GM12878 (cell line): ENCODE measurements at regions not wholly inside any gene's neighbourhood (a gene's known extent, or its start where the extent isn't known, plus 50 kb on each side); places are given as distances from the start of the nearest gene placed in this dataset.

Source experiments
- ATAC-seq: fragments of 200-7000 bp; cut with Tn5 transposase; 3 replicates; pipeline ENCODE4 v1.9.1; 2020; ENCODE audit warnings: mild to moderate bottlenecking, moderate library complexity
- BruUV-seq: library from RNA; stranded (reverse); fragments of 400-500 nt; replicated peaks from 2 replicates; lab custom pipeline; 2021; lab: Mats Ljungman, UMichigan
- CTCF ChIA-PET: fragments of 300-600 bp; sonication (Branson Sonifier 250); formaldehyde crosslinking; extraction: SDS; loops from one replicate; lab custom pipeline; 2021; ENCODE audit warnings: inconsistent platforms; lab: Yijun Ruan, JAX
- POLR2A ChIA-PET: fragments of 350-600 bp; formaldehyde crosslinking; extraction: SDS; loops from one replicate; lab custom pipeline; 2021; ENCODE audit warnings: inconsistent platforms; lab: Charles Lee
- RAD21 ChIA-PET: fragments of 300-600 bp; sonication (Branson Sonifier 250); formaldehyde crosslinking; loops from one replicate; lab custom pipeline; 2023; ENCODE audit warnings: antibody characterized with exemption; ENCODE audit not compliant: unreplicated experiment; lab: Charles Lee
- SMC1A ChIA-PET: fragments of 300-600 bp; sonication (Branson Sonifier 250); formaldehyde crosslinking; loops from one replicate; lab custom pipeline; 2023; ENCODE audit not compliant: unreplicated experiment, uncharacterized antibody; lab: Charles Lee
- DNase-seq: peaks from one replicate; pipeline ENCODE4 v3.0.0-alpha.2; 2011; ENCODE audit warnings: low read depth, low spot score
- FAIRE-seq: peaks from 3 replicates; lab custom pipeline; 2011; peaks lifted over from hg19 to GRCh38; lab: Jason Lieb, UNC
- H2AFZ ChIP-seq: 2 replicates; pipeline ENCODE4 v1.6.0; 2011; ENCODE audit warnings: low read depth, low read length, control low read depth; ENCODE audit not compliant: control insufficient read depth
- H3K27ac ChIP-seq: 2 replicates; pipeline ENCODE4 v1.5.1; 2011; ENCODE audit warnings: control low read depth; ENCODE audit not compliant: control insufficient read depth, insufficient read depth
- H3K27me3 ChIP-seq, 2 experiments: replicated peaks in 1 of 2; 2 replicates each; pipeline versions ENCODE4 v1.6.0 to v1.6.1; 2011; ENCODE audit warnings: low read length in 1 of 2; ENCODE audit not compliant: control insufficient read depth in 2 of 2, insufficient read depth in 2 of 2
- H3K36me3 ChIP-seq, 2 experiments: 2 replicates each; pipeline ENCODE4 v1.5.1; 2011; ENCODE audit warnings: low read length in 1 of 2; ENCODE audit not compliant: control insufficient read depth in 2 of 2, insufficient read depth in 2 of 2
- H3K4me1 ChIP-seq: 2 replicates; pipeline ENCODE4 v1.6.1; 2011; ENCODE audit warnings: mild to moderate bottlenecking, low read length, moderate library complexity, mixed read lengths; ENCODE audit not compliant: control insufficient read depth, insufficient read depth
- H3K4me2 ChIP-seq: 2 replicates; pipeline ENCODE4 v1.6.0; 2011; ENCODE audit warnings: control low read depth; ENCODE audit not compliant: control insufficient read depth, insufficient read depth
- H3K4me3 ChIP-seq: fragments of 200-600 bp; sonication (generic); 2 replicates; pipeline ENCODE4 v1.5.1; 2016
- H3K79me2 ChIP-seq: 2 replicates; pipeline ENCODE4 v1.6.0; 2011; ENCODE audit warnings: low read length; ENCODE audit not compliant: control insufficient read depth, insufficient read depth
- H3K9ac ChIP-seq: 2 replicates; pipeline ENCODE4 v1.8.0; 2011; ENCODE audit warnings: low read length, control low read depth, mixed read lengths; ENCODE audit not compliant: control insufficient read depth, insufficient read depth
- H3K9me3 ChIP-seq: replicated peaks from 3 replicates; pipeline ENCODE4 v1.5.1; 2011; ENCODE audit warnings: mild to moderate bottlenecking, low read length; ENCODE audit not compliant: control insufficient read depth, insufficient read depth
- H4K20me1 ChIP-seq: 2 replicates; pipeline ENCODE4 v1.6.0; 2011; ENCODE audit not compliant: control insufficient read depth, insufficient read depth
- BHLHE40 ChIP-seq, 2 experiments: fragments of 450-650 bp in 1 of 2; IDR thresholded peaks; 2 replicates each; pipeline ENCODE4 v1.6.1; 2011 to 2017; ENCODE audit warnings: low read depth in 2 of 2, borderline replicate concordance in 1 of 2, improper control_type of control experiment in 1 of 2, low read length in 1 of 2, mild to moderate bottlenecking in 1 of 2
- CEBPB ChIP-seq, 2 experiments: fragments of 150-350 bp in 1 of 2; IDR thresholded peaks; 2 replicates each; pipeline ENCODE4 v1.6.1; 2012 to 2014; ENCODE audit warnings: low read depth in 2 of 2, low read length in 2 of 2, borderline replicate concordance in 1 of 2, inconsistent platforms in 1 of 2
- EGR1 ChIP-seq, 2 experiments: IDR thresholded peaks; 1 replicate in 1 of 2; 2 replicates in 1 of 2; pipeline ENCODE4 v1.6.1; 2011 to 2012; ENCODE audit warnings: low read depth in 2 of 2, low read length in 2 of 2, borderline replicate concordance in 1 of 2, mild to moderate bottlenecking in 1 of 2, moderate library complexity in 1 of 2
- GABPA ChIP-seq: IDR thresholded peaks from 2 replicates; pipeline ENCODE4 v1.6.1; 2014; ENCODE audit warnings: antibody characterized with exemption, low read depth, mild to moderate bottlenecking, inconsistent platforms
- JUNB ChIP-seq: IDR thresholded peaks from 2 replicates; pipeline ENCODE4 v1.6.1; 2016; ENCODE audit warnings: antibody characterized with exemption, mild to moderate bottlenecking
- KLF5 ChIP-seq: fragments of 450-650 bp; IDR thresholded peaks from 2 replicates; pipeline ENCODE4 v1.6.1; 2014; ENCODE audit warnings: mild to moderate bottlenecking; ENCODE audit not compliant: partially characterized antibody
- MTA2 ChIP-seq: fragments of 450-650 bp; IDR thresholded peaks from 2 replicates; pipeline ENCODE4 v1.6.1; 2016; ENCODE audit warnings: low read depth, mild to moderate bottlenecking, moderate library complexity
- MTA3 ChIP-seq: IDR thresholded peaks from 2 replicates; pipeline ENCODE4 v1.6.1; 2012; ENCODE audit warnings: low read length, inconsistent platforms, borderline replicate concordance
- RB1 ChIP-seq: fragments of 450-650 bp; formaldehyde crosslinking; IDR thresholded peaks from 2 replicates; pipeline ENCODE4 v1.6.1; 2017; ENCODE audit warnings: mild to moderate bottlenecking, borderline replicate concordance
- WGBS: methylation state at CpG from one replicate; pipeline ENCODE4 v1.1.6; 2016; ENCODE audit warnings: low lambda C conversion rate; ENCODE audit not compliant: insufficient replicate concordance, insufficient coverage; ENCODE audit errors: missing lambda C conversion rate; 5-methylcytosine and 5-hydroxymethylcytosine counted together
- in situ Hi-C: fragments of 300-500 bp; cut with MboI; formaldehyde crosslinking; loops from 9 replicates; pipeline ENCODE4 v1.14.3; 2018; ENCODE audit warnings: mixed read lengths
- intact Hi-C: fragments of 100-400 bp; cut with micrococcal nuclease; formaldehyde crosslinking; loops from one replicate; pipeline ENCODE4 v1.14.2; 2022; ENCODE audit not compliant: unreplicated experiment
- TF ChIP-seq, protein P1 (sequence below): fragments of 450-650 bp; IDR thresholded peaks from 2 replicates; pipeline ENCODE4 v1.6.1; 2018; ENCODE audit warnings: mild to moderate bottlenecking, low read depth, moderate library complexity; ENCODE audit not compliant: partially characterized antibody
- TF ChIP-seq, protein P2 (sequence below): fragments of 450-650 bp; IDR thresholded peaks from 2 replicates; pipeline ENCODE4 v1.6.1; 2014; ENCODE audit warnings: mild to moderate bottlenecking
- TF ChIP-seq, protein P3 (sequence below): fragments of 450-650 bp; conservative IDR thresholded peaks from 2 replicates; pipeline ENCODE4 v1.6.1; 2017; ENCODE audit warnings: mild to moderate bottlenecking, moderate library complexity
- TF ChIP-seq, protein P4 (sequence below): IDR thresholded peaks from 2 replicates; pipeline ENCODE4 v1.6.1; 2011; ENCODE audit warnings: low read depth, low read length, improper control_type of control experiment, borderline replicate concordance
- TF ChIP-seq, protein P5 (sequence below): fragments of 450-650 bp; formaldehyde crosslinking; IDR thresholded peaks from 2 replicates; pipeline ENCODE4 v1.5.0; 2022; ENCODE audit warnings: mild to moderate bottlenecking, missing genetic modification characterization

DNA sequence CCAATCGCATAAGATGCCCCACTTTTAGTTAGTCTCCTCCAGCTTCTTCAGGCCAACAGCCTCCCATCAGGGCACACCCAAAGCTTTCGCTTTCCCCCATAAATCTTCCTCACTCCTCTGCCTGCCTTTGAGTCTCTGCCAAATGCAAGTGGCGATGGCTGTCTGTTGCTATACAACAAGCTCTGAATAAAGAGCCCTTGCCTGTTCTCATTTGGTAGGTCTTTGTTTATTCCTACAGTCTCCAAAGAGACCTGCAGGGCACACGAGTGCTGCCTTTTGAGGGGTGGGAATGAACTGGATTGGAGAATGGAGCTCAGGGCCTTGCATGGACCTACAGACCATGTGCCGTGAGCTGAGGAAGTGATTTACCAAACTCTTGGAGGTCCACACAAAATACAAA is 52.2 kb upstream of the SOD3 start:
- Histone ChIP-seq H3K9ac (no peak overlapping the region), H3K27me3 (no peaks in the 10 kb centered on the region), H3K79me2 (no peaks in the 10 kb centered on the region), H3K4me1 (no peaks in the 10 kb centered on the region), H4K20me1 (no peaks in the 10 kb centered on the region), H3K27ac (no peak overlapping the region), H2AFZ (no peak overlapping the region), H3K36me3 (no peaks in the 10 kb centered on the region), H3K4me2 (no peak overlapping the region), H3K4me3 (no peak overlapping the region), H3K9me3 (no peaks in the 10 kb centered on the region; the same call in 2 of the 3 replicates)
- ChIA-PET CTCF (no interaction called here), RAD21 (no interaction called here), SMC1A (no interaction called here), POLR2A (no interaction called here)
- in situ Hi-C loops: no loop called here
- FAIRE-seq: no peak
- intact Hi-C loops: no loop called here
- DNase-seq: no peak
- WGBS: 46% methylated on average over 5 of the region's 5 CpGs
- no peak for ATAC-seq
- no TSS peak for BruUV-seq
- TF ChIP-seq, protein P1, sequence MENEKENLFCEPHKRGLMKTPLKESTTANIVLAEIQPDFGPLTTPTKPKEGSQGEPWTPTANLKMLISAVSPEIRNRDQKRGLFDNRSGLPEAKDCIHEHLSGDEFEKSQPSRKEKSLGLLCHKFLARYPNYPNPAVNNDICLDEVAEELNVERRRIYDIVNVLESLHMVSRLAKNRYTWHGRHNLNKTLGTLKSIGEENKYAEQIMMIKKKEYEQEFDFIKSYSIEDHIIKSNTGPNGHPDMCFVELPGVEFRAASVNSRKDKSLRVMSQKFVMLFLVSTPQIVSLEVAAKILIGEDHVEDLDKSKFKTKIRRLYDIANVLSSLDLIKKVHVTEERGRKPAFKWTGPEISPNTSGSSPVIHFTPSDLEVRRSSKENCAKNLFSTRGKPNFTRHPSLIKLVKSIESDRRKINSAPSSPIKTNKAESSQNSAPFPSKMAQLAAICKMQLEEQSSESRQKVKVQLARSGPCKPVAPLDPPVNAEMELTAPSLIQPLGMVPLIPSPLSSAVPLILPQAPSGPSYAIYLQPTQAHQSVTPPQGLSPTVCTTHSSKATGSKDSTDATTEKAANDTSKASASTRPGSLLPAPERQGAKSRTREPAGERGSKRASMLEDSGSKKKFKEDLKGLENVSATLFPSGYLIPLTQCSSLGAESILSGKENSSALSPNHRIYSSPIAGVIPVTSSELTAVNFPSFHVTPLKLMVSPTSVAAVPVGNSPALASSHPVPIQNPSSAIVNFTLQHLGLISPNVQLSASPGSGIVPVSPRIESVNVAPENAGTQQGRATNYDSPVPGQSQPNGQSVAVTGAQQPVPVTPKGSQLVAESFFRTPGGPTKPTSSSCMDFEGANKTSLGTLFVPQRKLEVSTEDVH: no peak
- TF ChIP-seq, protein P2, sequence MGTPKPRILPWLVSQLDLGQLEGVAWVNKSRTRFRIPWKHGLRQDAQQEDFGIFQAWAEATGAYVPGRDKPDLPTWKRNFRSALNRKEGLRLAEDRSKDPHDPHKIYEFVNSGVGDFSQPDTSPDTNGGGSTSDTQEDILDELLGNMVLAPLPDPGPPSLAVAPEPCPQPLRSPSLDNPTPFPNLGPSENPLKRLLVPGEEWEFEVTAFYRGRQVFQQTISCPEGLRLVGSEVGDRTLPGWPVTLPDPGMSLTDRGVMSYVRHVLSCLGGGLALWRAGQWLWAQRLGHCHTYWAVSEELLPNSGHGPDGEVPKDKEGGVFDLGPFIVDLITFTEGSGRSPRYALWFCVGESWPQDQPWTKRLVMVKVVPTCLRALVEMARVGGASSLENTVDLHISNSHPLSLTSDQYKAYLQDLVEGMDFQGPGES: no peak
- no peak for TF ChIP-seq MTA3
- TF ChIP-seq JUNB: no peak
- no peak for TF ChIP-seq RB1
- TF ChIP-seq, protein P3, sequence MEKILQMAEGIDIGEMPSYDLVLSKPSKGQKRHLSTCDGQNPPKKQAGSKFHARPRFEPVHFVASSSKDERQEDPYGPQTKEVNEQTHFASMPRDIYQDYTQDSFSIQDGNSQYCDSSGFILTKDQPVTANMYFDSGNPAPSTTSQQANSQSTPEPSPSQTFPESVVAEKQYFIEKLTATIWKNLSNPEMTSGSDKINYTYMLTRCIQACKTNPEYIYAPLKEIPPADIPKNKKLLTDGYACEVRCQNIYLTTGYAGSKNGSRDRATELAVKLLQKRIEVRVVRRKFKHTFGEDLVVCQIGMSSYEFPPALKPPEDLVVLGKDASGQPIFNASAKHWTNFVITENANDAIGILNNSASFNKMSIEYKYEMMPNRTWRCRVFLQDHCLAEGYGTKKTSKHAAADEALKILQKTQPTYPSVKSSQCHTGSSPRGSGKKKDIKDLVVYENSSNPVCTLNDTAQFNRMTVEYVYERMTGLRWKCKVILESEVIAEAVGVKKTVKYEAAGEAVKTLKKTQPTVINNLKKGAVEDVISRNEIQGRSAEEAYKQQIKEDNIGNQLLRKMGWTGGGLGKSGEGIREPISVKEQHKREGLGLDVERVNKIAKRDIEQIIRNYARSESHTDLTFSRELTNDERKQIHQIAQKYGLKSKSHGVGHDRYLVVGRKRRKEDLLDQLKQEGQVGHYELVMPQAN: no peak
- TF ChIP-seq, protein P4, sequence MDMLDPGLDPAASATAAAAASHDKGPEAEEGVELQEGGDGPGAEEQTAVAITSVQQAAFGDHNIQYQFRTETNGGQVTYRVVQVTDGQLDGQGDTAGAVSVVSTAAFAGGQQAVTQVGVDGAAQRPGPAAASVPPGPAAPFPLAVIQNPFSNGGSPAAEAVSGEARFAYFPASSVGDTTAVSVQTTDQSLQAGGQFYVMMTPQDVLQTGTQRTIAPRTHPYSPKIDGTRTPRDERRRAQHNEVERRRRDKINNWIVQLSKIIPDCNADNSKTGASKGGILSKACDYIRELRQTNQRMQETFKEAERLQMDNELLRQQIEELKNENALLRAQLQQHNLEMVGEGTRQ: no peak
- TF ChIP-seq, protein P5, sequence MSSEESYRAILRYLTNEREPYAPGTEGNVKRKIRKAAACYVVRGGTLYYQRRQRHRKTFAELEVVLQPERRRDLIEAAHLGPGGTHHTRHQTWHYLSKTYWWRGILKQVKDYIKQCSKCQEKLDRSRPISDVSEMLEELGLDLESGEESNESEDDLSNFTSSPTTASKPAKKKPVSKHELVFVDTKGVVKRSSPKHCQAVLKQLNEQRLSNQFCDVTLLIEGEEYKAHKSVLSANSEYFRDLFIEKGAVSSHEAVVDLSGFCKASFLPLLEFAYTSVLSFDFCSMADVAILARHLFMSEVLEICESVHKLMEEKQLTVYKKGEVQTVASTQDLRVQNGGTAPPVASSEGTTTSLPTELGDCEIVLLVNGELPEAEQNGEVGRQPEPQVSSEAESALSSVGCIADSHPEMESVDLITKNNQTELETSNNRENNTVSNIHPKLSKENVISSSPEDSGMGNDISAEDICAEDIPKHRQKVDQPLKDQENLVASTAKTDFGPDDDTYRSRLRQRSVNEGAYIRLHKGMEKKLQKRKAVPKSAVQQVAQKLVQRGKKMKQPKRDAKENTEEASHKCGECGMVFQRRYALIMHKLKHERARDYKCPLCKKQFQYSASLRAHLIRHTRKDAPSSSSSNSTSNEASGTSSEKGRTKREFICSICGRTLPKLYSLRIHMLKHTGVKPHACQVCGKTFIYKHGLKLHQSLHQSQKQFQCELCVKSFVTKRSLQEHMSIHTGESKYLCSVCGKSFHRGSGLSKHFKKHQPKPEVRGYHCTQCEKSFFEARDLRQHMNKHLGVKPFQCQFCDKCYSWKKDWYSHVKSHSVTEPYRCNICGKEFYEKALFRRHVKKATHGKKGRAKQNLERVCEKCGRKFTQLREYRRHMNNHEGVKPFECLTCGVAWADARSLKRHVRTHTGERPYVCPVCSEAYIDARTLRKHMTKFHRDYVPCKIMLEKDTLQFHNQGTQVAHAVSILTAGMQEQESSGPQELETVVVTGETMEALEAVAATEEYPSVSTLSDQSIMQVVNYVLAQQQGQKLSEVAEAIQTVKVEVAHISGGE (CRISPR knock-in tag): no peak
- no peak for TF ChIP-seq KLF5
- no peak for TF ChIP-seq EGR1 (IDR thresholded peaks at IDR 0.05; ENCODE audit: borderline replicate concordance in 1 of 2, low read depth in 2 of 2, low read length in 2 of 2)
- no peak for TF ChIP-seq MTA2
- no peak for TF ChIP-seq BHLHE40 (IDR thresholded peaks at IDR 0.05; ENCODE audit: borderline replicate concordance in 1 of 2, low read depth in 2 of 2, low read length in 1 of 2)
- no peak for TF ChIP-seq CEBPB (IDR thresholded peaks at IDR 0.05; ENCODE audit: borderline replicate concordance in 1 of 2, low read depth in 2 of 2, low read length in 2 of 2)
- no peak for TF ChIP-seq GABPA
